Right lobe of liver (tissue), 4 donors: ENCODE measurements at regions not wholly inside any gene's neighbourhood (a gene's known extent, or its start where the extent isn't known, plus 50 kb on each side); places are given as distances from the start of the nearest gene placed in this dataset.

Experiments used
- POLR2A ChIP-seq: fragments of 450-650 bp; IDR thresholded peaks from one replicate; pipeline ENCODE4 v1.6.1; 2017; ENCODE audit warnings: antibody characterized with exemption, mild to moderate bottlenecking
- TF ChIP-seq, protein P1 (sequence below), 4 donors: fragments of 200-600 bp in 3 of 4; fragments of 450-650 bp in 1 of 4; IDR thresholded peaks; one replicate each; pipeline versions ENCODE4 v1.5.1 to v1.8.0; 2016 to 2022; ENCODE audit warnings: antibody characterized with exemption in 4 of 4, mild to moderate bottlenecking in 2 of 4
- donor health status: DM: no; HTN: no; CAD: no.
- donor health status: DM: no; HTN: no; CAD: no.
- donor health status: DM: no; HTN: yes; CAD: no.

DNA sequence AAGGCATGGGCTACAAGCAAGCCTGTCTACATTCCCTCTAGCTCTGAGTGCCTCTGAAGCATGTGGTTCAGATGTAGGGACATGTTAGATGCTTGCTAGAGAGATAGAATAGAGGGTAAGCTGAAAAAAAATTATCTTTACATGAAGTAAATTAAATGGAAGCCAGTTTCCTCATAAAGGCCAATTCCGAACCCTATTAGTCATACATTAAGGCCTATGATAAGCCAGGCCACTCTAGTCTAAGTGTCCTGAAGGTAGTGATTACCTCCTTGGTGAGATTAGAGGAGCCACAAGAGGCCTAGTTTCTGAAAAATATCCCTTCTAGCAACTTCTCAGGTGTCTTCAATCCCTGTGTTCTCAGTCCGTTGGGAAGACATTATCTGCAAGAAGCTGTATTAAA is 72.4 kb upstream of the NPAS2 start:
- TF ChIP-seq, protein P1, sequence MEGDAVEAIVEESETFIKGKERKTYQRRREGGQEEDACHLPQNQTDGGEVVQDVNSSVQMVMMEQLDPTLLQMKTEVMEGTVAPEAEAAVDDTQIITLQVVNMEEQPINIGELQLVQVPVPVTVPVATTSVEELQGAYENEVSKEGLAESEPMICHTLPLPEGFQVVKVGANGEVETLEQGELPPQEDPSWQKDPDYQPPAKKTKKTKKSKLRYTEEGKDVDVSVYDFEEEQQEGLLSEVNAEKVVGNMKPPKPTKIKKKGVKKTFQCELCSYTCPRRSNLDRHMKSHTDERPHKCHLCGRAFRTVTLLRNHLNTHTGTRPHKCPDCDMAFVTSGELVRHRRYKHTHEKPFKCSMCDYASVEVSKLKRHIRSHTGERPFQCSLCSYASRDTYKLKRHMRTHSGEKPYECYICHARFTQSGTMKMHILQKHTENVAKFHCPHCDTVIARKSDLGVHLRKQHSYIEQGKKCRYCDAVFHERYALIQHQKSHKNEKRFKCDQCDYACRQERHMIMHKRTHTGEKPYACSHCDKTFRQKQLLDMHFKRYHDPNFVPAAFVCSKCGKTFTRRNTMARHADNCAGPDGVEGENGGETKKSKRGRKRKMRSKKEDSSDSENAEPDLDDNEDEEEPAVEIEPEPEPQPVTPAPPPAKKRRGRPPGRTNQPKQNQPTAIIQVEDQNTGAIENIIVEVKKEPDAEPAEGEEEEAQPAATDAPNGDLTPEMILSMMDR (IDR thresholded peaks at IDR 0.05): no peak
- TF ChIP-seq POLR2A: no peak
